GM12878 (cell line): ENCODE measurements at regions not wholly inside any gene's neighbourhood (a gene's known extent, or its start where the extent isn't known, plus 50 kb on each side); places are given as distances from the start of the nearest gene placed in this dataset.
"Not testable (repeated sequence)": the region's sequence is repeated elsewhere in the genome, so short reads cannot be mapped to it uniquely, and the experiment has no call there.

Source experiments
- ATAC-seq: fragments of 200-7000 bp; cut with Tn5 transposase; 3 replicates; pipeline ENCODE4 v1.9.1; 2020; ENCODE audit warnings: mild to moderate bottlenecking, moderate library complexity
- BruUV-seq: library from RNA; stranded (reverse); fragments of 400-500 nt; replicated peaks from 2 replicates; lab custom pipeline; 2021; lab: Mats Ljungman, UMichigan
- CTCF ChIA-PET: fragments of 300-600 bp; sonication (Branson Sonifier 250); formaldehyde crosslinking; extraction: SDS; loops from one replicate; lab custom pipeline; 2021; ENCODE audit warnings: inconsistent platforms; lab: Yijun Ruan, JAX
- POLR2A ChIA-PET: fragments of 350-600 bp; formaldehyde crosslinking; extraction: SDS; loops from one replicate; lab custom pipeline; 2021; ENCODE audit warnings: inconsistent platforms; lab: Charles Lee
- RAD21 ChIA-PET: fragments of 300-600 bp; sonication (Branson Sonifier 250); formaldehyde crosslinking; loops from one replicate; lab custom pipeline; 2023; ENCODE audit warnings: antibody characterized with exemption; ENCODE audit not compliant: unreplicated experiment; lab: Charles Lee
- SMC1A ChIA-PET: fragments of 300-600 bp; sonication (Branson Sonifier 250); formaldehyde crosslinking; loops from one replicate; lab custom pipeline; 2023; ENCODE audit not compliant: unreplicated experiment, uncharacterized antibody; lab: Charles Lee
- DNase-seq: peaks from one replicate; pipeline ENCODE4 v3.0.0-alpha.2; 2011; ENCODE audit warnings: low read depth, low spot score
- FAIRE-seq: peaks from 3 replicates; lab custom pipeline; 2011; peaks lifted over from hg19 to GRCh38; lab: Jason Lieb, UNC
- H2AFZ ChIP-seq: 2 replicates; pipeline ENCODE4 v1.6.0; 2011; ENCODE audit warnings: low read depth, low read length, control low read depth; ENCODE audit not compliant: control insufficient read depth
- H3K27ac ChIP-seq: 2 replicates; pipeline ENCODE4 v1.5.1; 2011; ENCODE audit warnings: control low read depth; ENCODE audit not compliant: control insufficient read depth, insufficient read depth
- H3K27me3 ChIP-seq, 2 experiments: replicated peaks in 1 of 2; 2 replicates each; pipeline versions ENCODE4 v1.6.0 to v1.6.1; 2011; ENCODE audit warnings: low read length in 1 of 2; ENCODE audit not compliant: control insufficient read depth in 2 of 2, insufficient read depth in 2 of 2
- H3K36me3 ChIP-seq, 2 experiments: 2 replicates each; pipeline ENCODE4 v1.5.1; 2011; ENCODE audit warnings: low read length in 1 of 2; ENCODE audit not compliant: control insufficient read depth in 2 of 2, insufficient read depth in 2 of 2
- H3K4me1 ChIP-seq: 2 replicates; pipeline ENCODE4 v1.6.1; 2011; ENCODE audit warnings: mild to moderate bottlenecking, low read length, moderate library complexity, mixed read lengths; ENCODE audit not compliant: control insufficient read depth, insufficient read depth
- H3K4me2 ChIP-seq: 2 replicates; pipeline ENCODE4 v1.6.0; 2011; ENCODE audit warnings: control low read depth; ENCODE audit not compliant: control insufficient read depth, insufficient read depth
- H3K4me3 ChIP-seq: fragments of 200-600 bp; sonication (generic); 2 replicates; pipeline ENCODE4 v1.5.1; 2016
- H3K79me2 ChIP-seq: 2 replicates; pipeline ENCODE4 v1.6.0; 2011; ENCODE audit warnings: low read length; ENCODE audit not compliant: control insufficient read depth, insufficient read depth
- H3K9ac ChIP-seq: 2 replicates; pipeline ENCODE4 v1.8.0; 2011; ENCODE audit warnings: low read length, control low read depth, mixed read lengths; ENCODE audit not compliant: control insufficient read depth, insufficient read depth
- H3K9me3 ChIP-seq: replicated peaks from 3 replicates; pipeline ENCODE4 v1.5.1; 2011; ENCODE audit warnings: mild to moderate bottlenecking, low read length; ENCODE audit not compliant: control insufficient read depth, insufficient read depth
- H4K20me1 ChIP-seq: 2 replicates; pipeline ENCODE4 v1.6.0; 2011; ENCODE audit not compliant: control insufficient read depth, insufficient read depth
- WGBS: methylation state at CpG from one replicate; pipeline ENCODE4 v1.1.6; 2016; ENCODE audit warnings: low lambda C conversion rate; ENCODE audit not compliant: insufficient replicate concordance, insufficient coverage; ENCODE audit errors: missing lambda C conversion rate; 5-methylcytosine and 5-hydroxymethylcytosine counted together
- in situ Hi-C: fragments of 300-500 bp; cut with MboI; formaldehyde crosslinking; loops from 9 replicates; pipeline ENCODE4 v1.14.3; 2018; ENCODE audit warnings: mixed read lengths
- intact Hi-C: fragments of 100-400 bp; cut with micrococcal nuclease; formaldehyde crosslinking; loops from one replicate; pipeline ENCODE4 v1.14.2; 2022; ENCODE audit not compliant: unreplicated experiment

DNA sequence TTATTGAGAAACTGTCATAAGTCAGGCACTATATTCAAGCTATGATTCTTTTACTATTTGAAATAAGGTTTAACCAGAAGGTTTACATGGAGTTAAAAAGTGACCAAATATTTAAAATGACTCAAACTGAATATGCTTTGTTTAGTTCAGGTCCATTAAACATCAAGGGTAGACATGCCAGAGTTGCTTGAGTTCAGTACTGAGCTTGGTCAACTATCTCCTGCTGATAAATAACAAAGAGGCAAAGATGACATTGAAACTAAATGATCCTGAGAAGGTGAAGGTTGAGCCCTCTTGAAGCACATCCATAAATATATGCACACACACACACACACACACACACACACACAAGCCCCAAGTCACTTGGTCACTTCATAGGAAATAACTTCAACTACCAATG lies 278.1 kb downstream of the ANKRD30B start:
- H3K9ac ChIP-seq, H2AFZ ChIP-seq, H3K4me1 ChIP-seq, DNase-seq, RAD21 ChIA-PET, H3K79me2 ChIP-seq, H3K27ac ChIP-seq, intact Hi-C loops, H4K20me1 ChIP-seq, SMC1A ChIA-PET, FAIRE-seq, POLR2A ChIA-PET, BruUV-seq, in situ Hi-C loops, ATAC-seq, H3K4me3 ChIP-seq, H3K27me3 ChIP-seq, CTCF ChIA-PET, H3K9me3 ChIP-seq, H3K4me2 ChIP-seq, H3K36me3 ChIP-seq: not testable (repeated sequence)

- H3K27ac ChIP-seq, H3K79me2 ChIP-seq, H3K4me2 ChIP-seq, BruUV-seq, H4K20me1 ChIP-seq, POLR2A ChIA-PET, RAD21 ChIA-PET, ATAC-seq, H3K4me1 ChIP-seq, H3K9me3 ChIP-seq, H3K27me3 ChIP-seq, CTCF ChIA-PET, H2AFZ ChIP-seq, H3K36me3 ChIP-seq, H3K4me3 ChIP-seq, intact Hi-C loops, DNase-seq, in situ Hi-C loops, FAIRE-seq, SMC1A ChIA-PET, H3K9ac ChIP-seq: not testable (repeated sequence)
- 18% methylated on average over 4 of the region's 4 CpGs for WGBS
These were observed 280.1 kb downstream of the ANKRD30B start for GRCh38 chr18:15028037-15028436.

GRCh38 chr18:15060279-15060880 lies 312.4 kb downstream of the ANKRD30B start:
- H3K4me2 ChIP-seq, H3K36me3 ChIP-seq, intact Hi-C loops, H2AFZ ChIP-seq, H3K4me3 ChIP-seq, FAIRE-seq, BruUV-seq, H3K27me3 ChIP-seq, H3K27ac ChIP-seq, H4K20me1 ChIP-seq, RAD21 ChIA-PET, H3K4me1 ChIP-seq, ATAC-seq, CTCF ChIA-PET, in situ Hi-C loops, H3K9ac ChIP-seq, H3K9me3 ChIP-seq, SMC1A ChIA-PET, POLR2A ChIA-PET, H3K79me2 ChIP-seq, DNase-seq: not testable (repeated sequence)
- 38% methylated on average over 6 of the region's 12 CpGs for WGBS

DNA sequence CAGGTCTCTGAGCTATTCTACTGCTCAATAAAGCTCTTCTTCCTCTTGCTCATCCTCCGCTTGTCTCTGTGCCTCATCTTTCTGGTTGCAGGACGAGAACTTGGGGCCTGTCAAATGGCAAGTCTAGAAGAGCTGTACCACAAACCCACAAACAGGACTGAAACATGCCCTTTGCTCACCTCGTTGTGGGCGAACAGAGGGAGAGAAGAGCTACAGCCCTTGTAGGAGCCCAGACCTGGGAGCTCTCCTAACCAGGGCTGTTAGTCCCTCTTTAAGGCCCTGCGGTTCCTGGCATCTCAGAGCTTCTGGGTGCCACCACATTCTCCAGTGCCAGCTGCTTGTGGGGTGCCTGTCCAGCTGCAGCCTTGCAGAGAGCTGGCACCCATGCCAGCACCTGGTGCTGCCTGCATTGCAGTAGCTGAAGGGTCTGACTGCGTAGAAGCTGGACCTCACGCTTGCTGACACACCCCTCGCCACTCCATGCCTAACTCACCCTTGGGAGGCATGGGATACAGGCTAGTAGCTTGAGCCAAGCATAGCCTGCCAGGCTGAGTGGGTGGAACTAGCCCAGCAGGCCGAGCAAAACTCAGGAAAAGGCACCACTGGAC lies 313.4 kb downstream of the ANKRD30B start:
- H3K27me3 ChIP-seq, H3K27ac ChIP-seq, ATAC-seq, BruUV-seq, intact Hi-C loops, H3K9ac ChIP-seq, H3K79me2 ChIP-seq, H3K4me2 ChIP-seq, in situ Hi-C loops, CTCF ChIA-PET, H2AFZ ChIP-seq, H3K4me1 ChIP-seq, RAD21 ChIA-PET, DNase-seq, H3K4me3 ChIP-seq, H4K20me1 ChIP-seq, POLR2A ChIA-PET, H3K9me3 ChIP-seq, H3K36me3 ChIP-seq, FAIRE-seq, SMC1A ChIA-PET: not testable (repeated sequence)
- WGBS = 22% methylated on average over 9 of the region's 9 CpGs
